ENCODE measurements at regions not wholly inside any gene's neighbourhood (a gene's known extent, or its start where the extent isn't known, plus 50 kb on each side); places are given as distances from the start of the nearest gene placed in this dataset.

GRCh38 chr14:94717808-94718207 lies 52.1 kb downstream of the GSC start:
- DNase-seq (ENCODE audit: low read depth in 2 of 2): no peak

GRCh38 chr14:94716976-94717375 lies 52.9 kb downstream of the GSC start:
- DNase-seq (ENCODE audit: low read depth in 2 of 2): no peak

- no peak for DNase-seq (ENCODE audit: low read depth in 2 of 2)
These were observed 56.8 kb downstream of the GSC start for GRCh38 chr14:94713115-94713514.

GRCh38 chr14:94710731-94711130 lies 59.2 kb downstream of the GSC start:
- no peak for DNase-seq (ENCODE audit: low read depth in 2 of 2)

- no peak for DNase-seq (ENCODE audit: low read depth in 2 of 2)
These were observed 62.4 kb downstream of the GSC start for GRCh38 chr14:94707494-94707893.

- no peak for DNase-seq (ENCODE audit: low read depth in 2 of 2)
These were observed 63.8 kb downstream of the GSC start for GRCh38 chr14:94706133-94706532.

GRCh38 chr14:94702629-94703028 lies 67.3 kb downstream of the GSC start:
- DNase-seq (ENCODE audit: low read depth in 2 of 2): no peak

GRCh38 chr14:94701861-94702370 lies 68.0 kb downstream of the GSC start:
- DNase-seq (ENCODE audit: low read depth in 2 of 2): no peak

- DNase-seq (ENCODE audit: low read depth in 2 of 2): no peak
These were observed 69.6 kb downstream of the GSC start for GRCh38 chr14:94700336-94700735.

- no peak for DNase-seq (ENCODE audit: low read depth in 2 of 2)
These were observed 70.1 kb downstream of the GSC start for GRCh38 chr14:94699831-94700230.

- DNase-seq (ENCODE audit: low read depth in 2 of 2): no peak
These were observed 71.9 kb downstream of the GSC start for GRCh38 chr14:94697773-94698556.

GRCh38 chr14:94696518-94696917 lies 73.4 kb downstream of the GSC start:
- DNase-seq (ENCODE audit: low read depth in 2 of 2): no peak

- no peak for DNase-seq (ENCODE audit: low read depth in 2 of 2)
These were observed 74.7 kb downstream of the GSC start for GRCh38 chr14:94695231-94695630.

GRCh38 chr14:94691660-94692034 lies 78.3 kb downstream of the GSC start:
- DNase-seq (ENCODE audit: low read depth in 2 of 2): no peak

GRCh38 chr14:94690896-94691659 lies 78.8 kb downstream of the GSC start:
- DNase-seq (ENCODE audit: low read depth in 2 of 2): no peak

- DNase-seq (ENCODE audit: low read depth in 2 of 2): no peak
These were observed 78.3 kb downstream of the SERPINA3 start for GRCh38 chr14:94690486-94690885.

GRCh38 chr14:94689985-94690400 lies 77.8 kb downstream of the SERPINA3 start:
- DNase-seq (ENCODE audit: low read depth in 2 of 2): no peak

- DNase-seq (ENCODE audit: low read depth in 2 of 2): peak; percentile 10 to 25
These were observed 77.2 kb downstream of the SERPINA3 start for GRCh38 chr14:94689218-94689984.

- DNase-seq (ENCODE audit: low read depth in 2 of 2): no peak
These were observed 74.4 kb downstream of the SERPINA3 start for GRCh38 chr14:94686511-94687160.

GRCh38 chr14:94685681-94686485 lies 73.7 kb downstream of the SERPINA3 start:
- DNase-seq (ENCODE audit: low read depth in 2 of 2): no peak

GRCh38 chr14:94685166-94685581 lies 73.0 kb downstream of the SERPINA3 start:
- DNase-seq (ENCODE audit: low read depth in 2 of 2): no peak
